Liver (tissue), 3 donors: ENCODE measurements at regions not wholly inside any gene's neighbourhood (a gene's known extent, or its start where the extent isn't known, plus 50 kb on each side); places are given as distances from the start of the nearest gene placed in this dataset.

Experiments
- ATF3 ChIP-seq: IDR thresholded peaks from 2 replicates; pipeline ENCODE4 v1.6.1; 2016; ENCODE audit warnings: antibody characterized with exemption
- CTCF ChIP-seq: fragments of 150-350 bp; IDR thresholded peaks from 2 replicates; pipeline ENCODE4 v1.5.1; 2017; ENCODE audit warnings: improper control_type of control experiment, low read depth, low read length; ENCODE audit not compliant: missing input control
- FOXA2 ChIP-seq: IDR thresholded peaks from 2 replicates; pipeline ENCODE4 v1.6.1; 2016; ENCODE audit warnings: antibody characterized with exemption
- JUND ChIP-seq, 2 donors: IDR thresholded peaks; 2 replicates each; pipeline ENCODE4 v1.6.1; 2016; ENCODE audit warnings: antibody characterized with exemption in 2 of 2
- MAX ChIP-seq: IDR thresholded peaks from 2 replicates; pipeline ENCODE4 v1.6.1; 2016; ENCODE audit warnings: antibody characterized with exemption
- RAD21 ChIP-seq, 2 donors: IDR thresholded peaks; 2 replicates each; pipeline ENCODE4 v1.6.1; 2016; ENCODE audit warnings: antibody characterized with exemption in 2 of 2, mild to moderate bottlenecking in 2 of 2
- SP1 ChIP-seq: IDR thresholded peaks from 2 replicates; pipeline ENCODE4 v1.6.1; 2018; ENCODE audit warnings: antibody characterized with exemption, mild to moderate bottlenecking
- TAF1 ChIP-seq: conservative IDR thresholded peaks from 2 replicates; pipeline ENCODE4 v1.6.1; 2016; ENCODE audit warnings: antibody characterized with exemption, mild to moderate bottlenecking
- donor health status: healthy.
- donor health status: healthy.

GRCh38 chr4:154135576-154135975 lies 346.7 kb upstream of the SFRP2 start:
- TF ChIP-seq ATF3 (no peak), CTCF (no peak), MAX (no peak), FOXA2 (no peak), SP1 (no peak), RAD21 (IDR thresholded peaks at IDR 0.05) (no peak), JUND (IDR thresholded peaks at IDR 0.05) (no peak), TAF1 (no peak)
